SK-N-SH (cell line): ENCODE measurements at regions not wholly inside any gene's neighbourhood (a gene's known extent, or its start where the extent isn't known, plus 50 kb on each side); places are given as distances from the start of the nearest gene placed in this dataset.

Experiments
- CTCF ChIA-PET: fragments of 300-600, 350-600 bp; formaldehyde crosslinking; extraction: SDS; loops from one replicate; lab custom pipeline; 2021; lab: Yijun Ruan, JAX
- POLR2A ChIA-PET: fragments of 350-600 bp; sonication (Branson Sonifier 250); formaldehyde crosslinking; extraction: SDS; loops from one replicate; lab custom pipeline; 2020; ENCODE audit warnings: antibody characterized with exemption, inconsistent platforms; lab: Yijun Ruan, JAX
- DNase-seq: peaks from one replicate; pipeline ENCODE4 v3.0.0; 2012
- H2AFZ ChIP-seq: fragments of 200-600 bp; sonication (generic); 2 replicates; pipeline ENCODE4 v1.8.1; 2016; ENCODE audit warnings: antibody characterized with exemption, mild to moderate bottlenecking, low read depth
- H3F3A ChIP-seq: fragments of 200-600 bp; sonication (generic); replicated peaks from 2 replicates; pipeline ENCODE3; 2016; ENCODE audit warnings: antibody characterized with exemption, mild to moderate bottlenecking; ENCODE audit not compliant: insufficient read depth
- H3K27ac ChIP-seq, 2 experiments: fragments of 200-500 bp in 1 of 2; fragments of 200-600 bp in 1 of 2; sonication (Bioruptor generic) in 1 of 2; sonication (generic), shearing (Covaris generic) in 1 of 2; 2 replicates each; pipeline versions ENCODE4 v1.5.1 to v1.6.1; 2014 to 2016; ENCODE audit warnings: low read depth in 2 of 2, inconsistent platforms in 1 of 2, low read length in 1 of 2, mild to moderate bottlenecking in 1 of 2, mixed read lengths in 1 of 2
- H3K27me3 ChIP-seq: fragments of 200-600 bp; sonication (generic), shearing (Covaris generic); 2 replicates; pipeline ENCODE4 v1.6.1; 2016; ENCODE audit warnings: mixed run types; ENCODE audit not compliant: insufficient read depth
- H3K36me3 ChIP-seq, 2 experiments: fragments of 200-500 bp in 1 of 2; fragments of 200-600 bp in 1 of 2; sonication (Bioruptor generic) in 1 of 2; sonication (generic) in 1 of 2; replicated peaks in 1 of 2; 2 replicates each; pipeline versions ENCODE3 to v1.5.1; 2014 to 2016; ENCODE audit warnings: low read length in 1 of 2, mild to moderate bottlenecking in 1 of 2; ENCODE audit not compliant: insufficient read depth in 2 of 2, control insufficient read depth in 1 of 2
- H3K4me1 ChIP-seq, 2 experiments: fragments of 200-500 bp in 1 of 2; fragments of 200-600 bp in 1 of 2; sonication (Bioruptor generic) in 1 of 2; sonication (generic), shearing (Covaris generic) in 1 of 2; 2 replicates each; pipeline versions ENCODE4 v1.5.1 to v1.6.1; 2014 to 2016; ENCODE audit warnings: low read depth in 1 of 2, low read length in 1 of 2, mixed run types in 1 of 2; ENCODE audit not compliant: insufficient read depth in 2 of 2, control insufficient read depth in 1 of 2
- H3K4me2 ChIP-seq: fragments of 200-600 bp; sonication (generic), shearing (Covaris generic); 2 replicates; pipeline ENCODE4 v1.6.1; 2017; ENCODE audit warnings: mixed run types
- H3K4me3 ChIP-seq, 2 experiments: fragments of 200-500 bp in 1 of 2; fragments of 200-600 bp in 1 of 2; sonication (Bioruptor generic) in 1 of 2; sonication (generic), shearing (Covaris generic) in 1 of 2; 2 replicates each; pipeline versions ENCODE4 v1.5.1 to v1.8.1; 2014 to 2016; ENCODE audit warnings: low read depth in 2 of 2, inconsistent platforms in 1 of 2, low read length in 1 of 2, mild to moderate bottlenecking in 1 of 2, mixed read lengths in 1 of 2, moderate library complexity in 1 of 2
- H3K79me2 ChIP-seq: fragments of 200-600 bp; sonication (generic); 2 replicates; pipeline ENCODE4 v1.8.1; 2017; ENCODE audit warnings: mild to moderate bottlenecking; ENCODE audit not compliant: insufficient read depth
- H3K9ac ChIP-seq: fragments of 200-600 bp; sonication (generic); 2 replicates; pipeline ENCODE4 v1.6.1; 2017; ENCODE audit warnings: mixed run types
- H3K9me2 ChIP-seq: fragments of 200-600 bp; sonication (generic); 2 replicates; pipeline ENCODE4 v1.6.1; 2017; ENCODE audit warnings: mixed run types
- H3K9me3 ChIP-seq: fragments of 200-600 bp; sonication (generic); 2 replicates; pipeline ENCODE4 v1.6.1; 2017; ENCODE audit warnings: mixed run types, mild to moderate bottlenecking, moderate library complexity
- H4K20me1 ChIP-seq: fragments of 200-600 bp; sonication (generic); 2 replicates; pipeline ENCODE4 v1.6.1; 2017; ENCODE audit warnings: mild to moderate bottlenecking, mixed run types; ENCODE audit not compliant: insufficient read depth
- CHD2 ChIP-seq: fragments of 150-350 bp; IDR thresholded peaks from 2 replicates; pipeline ENCODE4 v1.6.1; 2018; ENCODE audit warnings: low read length; ENCODE audit not compliant: partially characterized antibody
- EZH2phosphoT487 ChIP-seq: fragments of 200-600 bp; sonication (generic); IDR thresholded peaks from 2 replicates; pipeline ENCODE4 v1.6.1; 2017; ENCODE audit warnings: low read depth, mixed run types, mild to moderate bottlenecking, antibody characterized with exemption, moderate library complexity, borderline replicate concordance
- GABPA ChIP-seq: IDR thresholded peaks from 2 replicates; pipeline ENCODE4 v1.4.0; 2012; ENCODE audit warnings: low read depth, mild to moderate bottlenecking
- JUND ChIP-seq: IDR thresholded peaks from 2 replicates; pipeline ENCODE4 v1.4.0; 2012
- MEF2A ChIP-seq: IDR thresholded peaks from 2 replicates; pipeline ENCODE4 v1.4.0; 2012; ENCODE audit warnings: low read depth, borderline replicate concordance
- POLR2AphosphoS5 ChIP-seq: IDR thresholded peaks from 2 replicates; pipeline ENCODE4 v1.6.1; 2012; ENCODE audit warnings: low read depth, low read length
- RAD21 ChIP-seq: IDR thresholded peaks from 2 replicates; pipeline ENCODE4 v1.6.1; 2012; ENCODE audit warnings: mild to moderate bottlenecking, low read length
- RFX5 ChIP-seq: IDR thresholded peaks from 2 replicates; pipeline ENCODE4 v1.6.1; 2012; ENCODE audit warnings: mild to moderate bottlenecking, improper control_type of control experiment, low read length
- SIN3A ChIP-seq: IDR thresholded peaks from 2 replicates; pipeline ENCODE4 v1.6.1; 2012; ENCODE audit warnings: low read depth, mild to moderate bottlenecking, low read length, moderate library complexity, borderline replicate concordance
- SMC3 ChIP-seq: IDR thresholded peaks from 2 replicates; pipeline ENCODE4 v1.6.1; 2012; ENCODE audit warnings: low read depth, low read length, improper control_type of control experiment
- USF1 ChIP-seq: IDR thresholded peaks from 2 replicates; pipeline ENCODE4 v1.4.0; 2012; ENCODE audit warnings: low read depth, borderline replicate concordance
- ZBTB33 ChIP-seq: IDR thresholded peaks from 2 replicates; pipeline ENCODE4 v1.4.0; 2012; ENCODE audit warnings: low read depth, borderline replicate concordance
- WGBS: methylation state at CpG from one replicate; pipeline ENCODE4 v1.1.6; 2017; ENCODE audit warnings: low lambda C conversion rate; 5-methylcytosine and 5-hydroxymethylcytosine counted together
- TF ChIP-seq, protein P1 (sequence below): IDR thresholded peaks from 2 replicates; pipeline ENCODE4 v1.6.1; 2012; ENCODE audit warnings: mild to moderate bottlenecking, low read depth, low read length, moderate library complexity
- TF ChIP-seq, protein P2 (sequence below): IDR thresholded peaks from 2 replicates; pipeline ENCODE4 v1.4.0; 2012; ENCODE audit warnings: low read depth
- TF ChIP-seq, protein P3 (sequence below): fragments of 150-350 bp; IDR thresholded peaks from 2 replicates; pipeline ENCODE4 v1.6.1; 2016; ENCODE audit warnings: mild to moderate bottlenecking, low read depth, low read length

DNA sequence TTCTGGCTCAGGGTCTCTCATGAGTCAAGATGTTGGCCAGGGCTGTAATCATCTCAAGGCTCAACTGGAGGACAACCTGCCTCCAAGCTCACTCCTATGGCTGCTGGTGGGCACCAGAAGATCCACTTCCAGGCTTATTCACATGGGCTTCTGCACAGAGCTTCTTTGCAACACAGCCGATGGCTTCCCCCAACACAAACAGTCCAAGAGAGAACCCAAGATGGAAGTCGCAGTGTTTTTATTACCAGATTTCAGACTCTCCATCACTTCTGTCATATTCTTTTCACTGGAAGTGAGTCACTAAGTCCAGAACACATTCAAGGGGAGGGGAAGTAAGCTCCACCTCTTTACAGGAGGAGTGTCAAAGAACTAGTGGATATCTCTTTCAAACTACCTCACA lies 75.5 kb downstream of the CD164 start:
- H3K36me3 ChIP-seq, result no peaks in the 10 kb centered on the region
- no peak overlapping the region for H3K9ac ChIP-seq
- H3F3A ChIP-seq, result no peaks in the 10 kb centered on the region
- no peaks in the 10 kb centered on the region for H3K27me3 ChIP-seq
- TF ChIP-seq, protein P1, sequence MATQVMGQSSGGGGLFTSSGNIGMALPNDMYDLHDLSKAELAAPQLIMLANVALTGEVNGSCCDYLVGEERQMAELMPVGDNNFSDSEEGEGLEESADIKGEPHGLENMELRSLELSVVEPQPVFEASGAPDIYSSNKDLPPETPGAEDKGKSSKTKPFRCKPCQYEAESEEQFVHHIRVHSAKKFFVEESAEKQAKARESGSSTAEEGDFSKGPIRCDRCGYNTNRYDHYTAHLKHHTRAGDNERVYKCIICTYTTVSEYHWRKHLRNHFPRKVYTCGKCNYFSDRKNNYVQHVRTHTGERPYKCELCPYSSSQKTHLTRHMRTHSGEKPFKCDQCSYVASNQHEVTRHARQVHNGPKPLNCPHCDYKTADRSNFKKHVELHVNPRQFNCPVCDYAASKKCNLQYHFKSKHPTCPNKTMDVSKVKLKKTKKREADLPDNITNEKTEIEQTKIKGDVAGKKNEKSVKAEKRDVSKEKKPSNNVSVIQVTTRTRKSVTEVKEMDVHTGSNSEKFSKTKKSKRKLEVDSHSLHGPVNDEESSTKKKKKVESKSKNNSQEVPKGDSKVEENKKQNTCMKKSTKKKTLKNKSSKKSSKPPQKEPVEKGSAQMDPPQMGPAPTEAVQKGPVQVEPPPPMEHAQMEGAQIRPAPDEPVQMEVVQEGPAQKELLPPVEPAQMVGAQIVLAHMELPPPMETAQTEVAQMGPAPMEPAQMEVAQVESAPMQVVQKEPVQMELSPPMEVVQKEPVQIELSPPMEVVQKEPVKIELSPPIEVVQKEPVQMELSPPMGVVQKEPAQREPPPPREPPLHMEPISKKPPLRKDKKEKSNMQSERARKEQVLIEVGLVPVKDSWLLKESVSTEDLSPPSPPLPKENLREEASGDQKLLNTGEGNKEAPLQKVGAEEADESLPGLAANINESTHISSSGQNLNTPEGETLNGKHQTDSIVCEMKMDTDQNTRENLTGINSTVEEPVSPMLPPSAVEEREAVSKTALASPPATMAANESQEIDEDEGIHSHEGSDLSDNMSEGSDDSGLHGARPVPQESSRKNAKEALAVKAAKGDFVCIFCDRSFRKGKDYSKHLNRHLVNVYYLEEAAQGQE, result no peak
- no peak for TF ChIP-seq USF1
- TF ChIP-seq GABPA, result no peak
- TF ChIP-seq EZH2phosphoT487, result no peak
- no peak for TF ChIP-seq SMC3
- DNase-seq, result no peak
- CTCF ChIA-PET, result no interaction called here
- no peaks in the 10 kb centered on the region for H4K20me1 ChIP-seq
- H3K79me2 ChIP-seq, result no peaks in the 10 kb centered on the region
- peaks cover 0 to 11% of the 10 kb centered on the region in 2 experiments; a peak in 1 of 4 replicates for H3K4me1 ChIP-seq
- WGBS, result 100% methylated on average over 2 of the region's 2 CpGs
- no peaks in the 10 kb centered on the region for H3K9me3 ChIP-seq
- H3K4me2 ChIP-seq, result no peak overlapping the region
- POLR2A ChIA-PET, result no interaction called here
- no peaks in the 10 kb centered on the region for H3K9me2 ChIP-seq
- no peak overlapping the region for H3K4me3 ChIP-seq
- H3K27ac ChIP-seq, result no peak overlapping the region
- H2AFZ ChIP-seq, result no peak overlapping the region

DNA sequence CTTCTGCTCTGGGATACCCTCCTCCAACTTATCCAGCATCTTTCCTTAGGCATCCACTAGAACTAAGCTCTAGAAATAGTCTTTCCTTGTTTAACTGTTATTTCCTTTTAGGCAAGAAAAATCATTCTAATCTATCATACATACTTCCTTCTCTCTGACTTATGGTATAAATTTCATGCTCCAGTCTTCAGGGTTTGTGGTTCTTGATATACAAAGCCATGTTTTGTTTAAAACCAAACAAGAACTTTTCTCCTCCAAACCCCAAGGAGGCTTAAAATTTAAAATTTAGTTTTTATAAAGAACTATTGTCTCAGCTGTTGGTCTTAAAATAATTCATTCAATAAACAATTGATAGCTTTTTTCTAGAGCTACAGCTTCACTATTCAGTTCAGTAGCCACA lies 77.2 kb downstream of the CD164 start:
- H2AFZ ChIP-seq, result no peak overlapping the region
- DNase-seq, result no peak
- H3K27me3 ChIP-seq, result no peaks in the 10 kb centered on the region
- H3K4me2 ChIP-seq, result no peak overlapping the region
- POLR2A ChIA-PET, result no interaction called here
- no peaks in the 10 kb centered on the region for H3K36me3 ChIP-seq
- peaks cover 0 to 11% of the 10 kb centered on the region in 2 experiments; a peak in 1 of 4 replicates for H3K4me1 ChIP-seq
- H4K20me1 ChIP-seq, result no peaks in the 10 kb centered on the region
- no peak overlapping the region for H3K27ac ChIP-seq
- H3K79me2 ChIP-seq, result no peaks in the 10 kb centered on the region
- no peak overlapping the region for H3K9ac ChIP-seq
- no peaks in the 10 kb centered on the region for H3F3A ChIP-seq
- H3K9me3 ChIP-seq, result no peaks in the 10 kb centered on the region
- H3K4me3 ChIP-seq, result no peak overlapping the region
- CTCF ChIA-PET, result interaction anchor here (1.1 to 2.3 kb wide), 2 partner anchors 12 to 118 kb away, joined by 3 to 7 read pairs; no protein-coding TSS in a partner anchor
- no peaks in the 10 kb centered on the region for H3K9me2 ChIP-seq
- TF ChIP-seq RAD21, result no peak
- TF ChIP-seq, protein P2, sequence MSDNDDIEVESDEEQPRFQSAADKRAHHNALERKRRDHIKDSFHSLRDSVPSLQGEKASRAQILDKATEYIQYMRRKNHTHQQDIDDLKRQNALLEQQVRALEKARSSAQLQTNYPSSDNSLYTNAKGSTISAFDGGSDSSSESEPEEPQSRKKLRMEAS, result no peak
- no peak for TF ChIP-seq EZH2phosphoT487
- no peak for TF ChIP-seq RFX5
- no peak for TF ChIP-seq ZBTB33
- TF ChIP-seq, protein P1, result no peak
- no peak for TF ChIP-seq SIN3A
- TF ChIP-seq MEF2A, result no peak
- TF ChIP-seq JUND, result no peak
- no peak for TF ChIP-seq POLR2AphosphoS5
- TF ChIP-seq, protein P3, sequence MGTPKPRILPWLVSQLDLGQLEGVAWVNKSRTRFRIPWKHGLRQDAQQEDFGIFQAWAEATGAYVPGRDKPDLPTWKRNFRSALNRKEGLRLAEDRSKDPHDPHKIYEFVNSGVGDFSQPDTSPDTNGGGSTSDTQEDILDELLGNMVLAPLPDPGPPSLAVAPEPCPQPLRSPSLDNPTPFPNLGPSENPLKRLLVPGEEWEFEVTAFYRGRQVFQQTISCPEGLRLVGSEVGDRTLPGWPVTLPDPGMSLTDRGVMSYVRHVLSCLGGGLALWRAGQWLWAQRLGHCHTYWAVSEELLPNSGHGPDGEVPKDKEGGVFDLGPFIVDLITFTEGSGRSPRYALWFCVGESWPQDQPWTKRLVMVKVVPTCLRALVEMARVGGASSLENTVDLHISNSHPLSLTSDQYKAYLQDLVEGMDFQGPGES, result no peak
- no peak for TF ChIP-seq SMC3
- TF ChIP-seq CHD2, result no peak
